IMR-90 (cell line): ENCODE measurements at regions not wholly inside any gene's neighbourhood (a gene's known extent, or its start where the extent isn't known, plus 50 kb on each side); places are given as distances from the start of the nearest gene placed in this dataset.

Experiments used
- ATAC-seq: fragments of 200-7000 bp; cut with Tn5 transposase; 2 replicates; pipeline ENCODE4 v1.9.1; 2020; ENCODE audit warnings: low read depth, mild to moderate bottlenecking, moderate library complexity
- BruUV-seq: library from RNA; stranded (reverse); fragments of 400-500 nt; replicated peaks from 2 replicates; lab custom pipeline; 2021; lab: Mats Ljungman, UMichigan
- CTCF ChIA-PET: fragments of 300-600 bp; formaldehyde crosslinking; extraction: SDS; loops from one replicate; lab custom pipeline; 2021; ENCODE audit warnings: antibody characterized with exemption; lab: Yijun Ruan, JAX
- POLR2A ChIA-PET: fragments of 300-600 bp; sonication (Branson Sonifier 250); formaldehyde crosslinking; loops from one replicate; lab custom pipeline; 2022; ENCODE audit warnings: antibody characterized with exemption; ENCODE audit not compliant: unreplicated experiment; lab: Charles Lee
- DNase-seq: peaks from one replicate; pipeline ENCODE4 v3.0.0; 2013
- H2AFZ ChIP-seq: replicated peaks from 2 replicates; pipeline ENCODE3; 2013; ENCODE audit warnings: low read length, mild to moderate bottlenecking; ENCODE audit not compliant: poor library complexity
- H2AK5ac ChIP-seq: 2 replicates; pipeline ENCODE4 v1.6.1; 2013; ENCODE audit warnings: low read depth, low read length, inconsistent platforms
- H2AK9ac ChIP-seq: replicated peaks from 2 replicates; pipeline ENCODE3; 2013; ENCODE audit warnings: mild to moderate bottlenecking, low read depth, low read length, moderate library complexity; ENCODE audit not compliant: poor library complexity
- H2BK120ac ChIP-seq: 2 replicates; pipeline ENCODE4 v1.6.1; 2013; ENCODE audit warnings: low read depth, low read length, inconsistent platforms
- H2BK15ac ChIP-seq: 3 replicates; pipeline ENCODE4 v1.6.1; 2013; ENCODE audit warnings: low read depth, low read length, inconsistent platforms
- H2BK20ac ChIP-seq: 2 replicates; pipeline ENCODE4 v1.6.1; 2013; ENCODE audit warnings: low read depth, mild to moderate bottlenecking, inconsistent platforms, low read length, moderate library complexity
- H2BK5ac ChIP-seq: 2 replicates; pipeline ENCODE4 v1.6.1; 2013; ENCODE audit warnings: mild to moderate bottlenecking, low read depth, low read length, inconsistent platforms; ENCODE audit not compliant: poor library complexity, severe bottlenecking
- H3K14ac ChIP-seq: replicated peaks from 2 replicates; pipeline ENCODE4 v1.6.1; 2013; ENCODE audit warnings: low read depth, low read length, inconsistent platforms
- H3K18ac ChIP-seq: 2 replicates; pipeline ENCODE4 v1.6.1; 2013; ENCODE audit warnings: low read depth, low read length, control low read depth
- H3K23ac ChIP-seq: 2 replicates; pipeline ENCODE4 v1.6.1; 2013; ENCODE audit warnings: low read depth, low read length, inconsistent platforms
- H3K27ac ChIP-seq: 2 replicates; pipeline ENCODE4 v1.5.1; 2013; ENCODE audit warnings: mild to moderate bottlenecking, control low read depth, low read length; ENCODE audit not compliant: insufficient read depth
- H3K27me3 ChIP-seq: 2 replicates; pipeline ENCODE4 v1.6.1; 2013; ENCODE audit warnings: low read length; ENCODE audit not compliant: control insufficient read depth, insufficient read depth
- H3K36me3 ChIP-seq: 2 replicates; pipeline ENCODE4 v1.6.1; 2013; ENCODE audit warnings: low read length, mixed read lengths; ENCODE audit not compliant: control insufficient read depth, insufficient read depth
- H3K4ac ChIP-seq: 2 replicates; pipeline ENCODE4 v1.6.1; 2013; ENCODE audit warnings: low read depth, low read length, inconsistent platforms
- H3K4me1 ChIP-seq: 2 replicates; pipeline ENCODE4 v1.6.1; 2013; ENCODE audit warnings: low read length, mixed read lengths; ENCODE audit not compliant: control insufficient read depth, insufficient read depth
- H3K4me2 ChIP-seq: 2 replicates; pipeline ENCODE4 v1.6.1; 2013; ENCODE audit warnings: low read depth, mild to moderate bottlenecking, control low read depth, low read length, moderate library complexity
- H3K4me3 ChIP-seq: 2 replicates; pipeline ENCODE4 v1.5.1; 2013; ENCODE audit warnings: low read depth, mild to moderate bottlenecking, control low read depth, low read length, moderate library complexity; ENCODE audit not compliant: insufficient read depth
- H3K56ac ChIP-seq: 2 replicates; pipeline ENCODE4 v1.6.1; 2013; ENCODE audit warnings: low read length, inconsistent platforms; ENCODE audit not compliant: insufficient read depth; ENCODE audit errors: extremely low read depth
- H3K79me1 ChIP-seq, 2 experiments: 2 replicates each; pipeline ENCODE4 v1.6.1; 2013; ENCODE audit warnings: low read length in 2 of 2, inconsistent platforms in 1 of 2, low read depth in 1 of 2
- H3K9ac ChIP-seq: 2 replicates; pipeline ENCODE4 v1.6.1; 2013; ENCODE audit warnings: low read depth, low read length, control low read depth
- H3K9me1 ChIP-seq: 2 replicates; pipeline ENCODE4 v1.6.1; 2013; ENCODE audit warnings: low read length, inconsistent platforms; ENCODE audit not compliant: insufficient read depth
- H3K9me3 ChIP-seq: 2 replicates; pipeline ENCODE4 v1.6.1; 2013; ENCODE audit warnings: low read length; ENCODE audit not compliant: control insufficient read depth, insufficient read depth
- H4K20me1 ChIP-seq: 2 replicates; pipeline ENCODE4 v1.6.1; 2013; ENCODE audit warnings: low read length, inconsistent platforms; ENCODE audit not compliant: insufficient read depth
- H4K5ac ChIP-seq: 2 replicates; pipeline ENCODE4 v1.6.1; 2013; ENCODE audit warnings: mild to moderate bottlenecking, low read depth, low read length, control low read depth
- H4K8ac ChIP-seq, 2 experiments: 2 replicates each; pipeline ENCODE4 v1.6.1; 2013; ENCODE audit warnings: low read depth in 2 of 2, low read length in 2 of 2, control low read depth in 1 of 2, inconsistent platforms in 1 of 2
- H4K91ac ChIP-seq: 2 replicates; pipeline ENCODE4 v1.6.1; 2013; ENCODE audit warnings: low read depth, low read length, inconsistent platforms; ENCODE audit not compliant: insufficient read depth
- BHLHE40 ChIP-seq: fragments of 150-350 bp; IDR thresholded peaks from 2 replicates; pipeline ENCODE4 v1.6.1; 2016; ENCODE audit warnings: mild to moderate bottlenecking, low read depth, low read length
- CEBPB ChIP-seq: IDR thresholded peaks from 2 replicates; pipeline ENCODE4 v1.6.1; 2012; ENCODE audit warnings: low read depth, low read length, improper control_type of control experiment
- MXI1 ChIP-seq: IDR thresholded peaks from 2 replicates; pipeline ENCODE4 v1.6.1; 2012; ENCODE audit warnings: low read depth, mild to moderate bottlenecking, low read length, moderate library complexity, borderline replicate concordance
- RCOR1 ChIP-seq: IDR thresholded peaks from 2 replicates; pipeline ENCODE4 v1.6.1; 2012; ENCODE audit warnings: mild to moderate bottlenecking, low read length, improper control_type of control experiment; ENCODE audit not compliant: insufficient replicate concordance
- WGBS, 2 experiments: methylation state at CpG; one replicate each; pipeline versions ENCODE4 v1.1.5 to v1.1.7; 2013; ENCODE audit warnings: missing lambda C conversion rate in 2 of 2; ENCODE audit not compliant: insufficient read length in 1 of 2; ENCODE audit errors: extremely low coverage in 2 of 2; 5-methylcytosine and 5-hydroxymethylcytosine counted together
- dilution Hi-C: fragments of 300-500 bp; cut with HindIII; formaldehyde crosslinking; loops from one replicate; pipeline ENCODE4 v1.14.3; 2018; ENCODE audit warnings: low sequenced_read_pairs; ENCODE audit not compliant: unreplicated experiment
- in situ Hi-C: fragments of 300-500 bp; cut with MboI; formaldehyde crosslinking; loops from 3 replicates; pipeline ENCODE4 v1.14.3; 2019; ENCODE audit warnings: low sequenced_read_pairs, inconsistent platforms, mixed read lengths
- intact Hi-C: fragments of 100-400 bp; cut with micrococcal nuclease; formaldehyde crosslinking; loops from 2 replicates; pipeline ENCODE4 v1.10.0; 2022
- TF ChIP-seq, protein P1 (sequence below): fragments of 150-350 bp; IDR thresholded peaks from 2 replicates; pipeline ENCODE4 v1.6.1; 2016; ENCODE audit warnings: low read depth, mild to moderate bottlenecking, low read length, moderate library complexity, borderline replicate concordance

DNA sequence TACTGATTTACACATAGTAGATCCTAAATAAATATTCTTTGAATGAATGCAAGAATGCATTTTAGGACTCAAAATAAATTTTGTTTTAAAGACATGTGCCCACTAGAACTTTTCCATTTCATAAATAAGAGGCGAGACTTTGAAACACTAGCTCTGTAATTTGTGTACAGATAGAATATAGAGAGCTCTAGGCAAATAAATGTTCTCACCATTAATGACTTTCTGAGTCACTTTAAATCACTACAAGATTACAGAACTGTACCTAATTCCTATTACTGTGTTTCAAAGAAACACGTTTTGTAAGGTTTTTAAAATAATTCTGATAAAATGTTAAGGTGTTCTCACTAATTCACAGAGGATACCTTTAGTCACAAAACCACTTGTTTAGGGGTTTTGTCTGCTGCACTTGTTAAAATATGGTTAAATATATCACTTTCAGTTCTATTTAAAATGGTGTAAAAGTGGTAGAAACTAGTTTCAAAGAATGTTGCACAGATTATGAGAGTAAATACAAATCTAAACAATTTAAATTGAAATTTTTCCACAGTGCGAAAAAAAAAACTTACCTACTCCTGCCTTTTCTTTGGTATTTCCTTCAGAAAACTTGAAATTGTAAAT is 158.7 kb upstream of the ZC3H15 start:
- BruUV-seq: no TSS peak
- no peak overlapping the region for H4K5ac ChIP-seq
- no peak overlapping the region for H4K8ac ChIP-seq
- H4K91ac ChIP-seq: no peak overlapping the region
- no peaks in the 10 kb centered on the region for H3K79me1 ChIP-seq
- H3K9ac ChIP-seq: no peak overlapping the region
- H3K9me1 ChIP-seq: no peaks in the 10 kb centered on the region
- ChIA-PET CTCF (no interaction called here), POLR2A (no interaction called here)
- H2BK15ac ChIP-seq: no peak overlapping the region
- H3K23ac ChIP-seq: no peak overlapping the region
- H3K4ac ChIP-seq: no peak overlapping the region
- no peak overlapping the region for H2BK5ac ChIP-seq
- H3K56ac ChIP-seq: no peak overlapping the region
- no peak overlapping the region for H2BK120ac ChIP-seq
- dilution Hi-C loops (no loop called here), intact Hi-C loops (no loop called here), in situ Hi-C loops (no loop called here)
- no peak for ATAC-seq
- H2AK5ac ChIP-seq: no peak overlapping the region
- TF ChIP-seq, protein P1, sequence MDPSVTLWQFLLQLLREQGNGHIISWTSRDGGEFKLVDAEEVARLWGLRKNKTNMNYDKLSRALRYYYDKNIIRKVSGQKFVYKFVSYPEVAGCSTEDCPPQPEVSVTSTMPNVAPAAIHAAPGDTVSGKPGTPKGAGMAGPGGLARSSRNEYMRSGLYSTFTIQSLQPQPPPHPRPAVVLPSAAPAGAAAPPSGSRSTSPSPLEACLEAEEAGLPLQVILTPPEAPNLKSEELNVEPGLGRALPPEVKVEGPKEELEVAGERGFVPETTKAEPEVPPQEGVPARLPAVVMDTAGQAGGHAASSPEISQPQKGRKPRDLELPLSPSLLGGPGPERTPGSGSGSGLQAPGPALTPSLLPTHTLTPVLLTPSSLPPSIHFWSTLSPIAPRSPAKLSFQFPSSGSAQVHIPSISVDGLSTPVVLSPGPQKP: no peak
- TF ChIP-seq CEBPB (no peak), BHLHE40 (no peak), MXI1 (no peak), RCOR1 (no peak)
- no peaks in the 10 kb centered on the region for H3K4me1 ChIP-seq
- no peak overlapping the region for H2AK9ac ChIP-seq
- no peak overlapping the region for H3K27ac ChIP-seq
- no peak overlapping the region for H3K14ac ChIP-seq
- no peaks in the 10 kb centered on the region for H3K9me3 ChIP-seq
- H3K36me3 ChIP-seq: no peaks in the 10 kb centered on the region
- no peak overlapping the region for H2AFZ ChIP-seq
- no peaks in the 10 kb centered on the region for H3K27me3 ChIP-seq
- H4K20me1 ChIP-seq: no peaks in the 10 kb centered on the region
- DNase-seq: no peak
- no peak overlapping the region for H3K4me3 ChIP-seq
- no peak overlapping the region for H3K18ac ChIP-seq
- no CpG with 5 or more reads among the region's 3 CpGs for WGBS, 2 experiments
- H3K4me2 ChIP-seq: no peak overlapping the region
- H2BK20ac ChIP-seq: no peak overlapping the region
